ENCODE measurements at regions not wholly inside any gene's neighbourhood (a gene's known extent, or its start where the extent isn't known, plus 50 kb on each side); places are given as distances from the start of the nearest gene placed in this dataset.

DNA sequence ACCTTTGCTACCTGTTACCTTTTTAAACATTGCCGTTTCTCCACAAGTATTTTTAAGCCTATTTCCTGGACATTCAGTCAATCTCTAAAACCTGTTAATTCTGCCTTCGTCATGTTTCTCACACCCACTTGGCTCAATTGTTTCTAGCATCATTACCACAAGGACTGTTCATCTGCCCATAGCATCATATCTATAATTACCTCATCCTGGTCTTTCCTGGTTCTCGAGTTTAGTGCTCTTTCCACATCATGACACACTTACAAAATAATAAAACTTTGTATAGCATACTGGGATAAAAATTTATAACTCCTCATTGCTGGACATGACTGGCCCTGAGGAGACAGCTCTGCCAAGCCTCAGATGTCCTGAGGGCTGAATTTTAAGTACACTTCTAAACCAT lies 104.8 kb downstream of the CYB561 start:
- no peak for DNase-seq (ENCODE audit: low spot score)

DNA sequence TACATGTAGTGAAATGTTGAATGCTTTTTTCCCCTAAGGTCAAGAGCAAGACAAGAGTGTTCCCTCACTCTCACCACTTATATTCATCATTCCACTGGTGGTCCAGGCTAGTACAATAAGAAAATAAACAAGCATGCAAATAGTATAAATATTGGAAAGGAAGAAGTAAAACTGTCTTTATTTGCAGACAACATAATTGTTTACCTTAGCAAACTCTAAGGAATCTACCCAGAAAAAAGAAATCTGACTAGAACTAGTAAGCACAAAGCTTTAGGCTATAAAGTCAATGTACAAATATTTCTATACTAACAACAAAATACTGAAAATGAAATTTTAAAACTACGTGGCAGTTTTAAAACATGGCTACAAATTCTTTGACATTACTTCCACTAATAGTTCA lies 101.7 kb downstream of the CYB561 start:
- DNase-seq (ENCODE audit: low spot score) = no peak

DNA sequence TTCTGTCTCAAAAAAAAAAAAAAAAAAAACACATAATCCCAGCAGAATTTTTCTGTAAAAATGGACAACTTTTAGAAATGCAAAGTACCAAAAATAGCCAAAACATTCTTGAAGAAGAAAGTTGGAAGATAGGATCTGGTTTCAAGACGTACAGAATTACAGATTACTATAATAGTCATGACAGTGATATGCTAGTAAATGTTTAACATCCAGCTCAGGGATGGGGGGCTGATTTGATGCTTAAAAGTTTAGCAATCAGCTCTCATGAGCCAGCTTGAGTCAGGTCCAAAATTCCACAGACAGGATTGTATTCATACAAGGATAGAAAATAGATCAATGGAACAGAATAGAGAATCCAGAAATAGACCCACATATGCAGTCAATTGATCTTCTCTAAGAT lies 100.5 kb downstream of the CYB561 start:
- DNase-seq (ENCODE audit: low spot score) = peak; percentile 17

DNA sequence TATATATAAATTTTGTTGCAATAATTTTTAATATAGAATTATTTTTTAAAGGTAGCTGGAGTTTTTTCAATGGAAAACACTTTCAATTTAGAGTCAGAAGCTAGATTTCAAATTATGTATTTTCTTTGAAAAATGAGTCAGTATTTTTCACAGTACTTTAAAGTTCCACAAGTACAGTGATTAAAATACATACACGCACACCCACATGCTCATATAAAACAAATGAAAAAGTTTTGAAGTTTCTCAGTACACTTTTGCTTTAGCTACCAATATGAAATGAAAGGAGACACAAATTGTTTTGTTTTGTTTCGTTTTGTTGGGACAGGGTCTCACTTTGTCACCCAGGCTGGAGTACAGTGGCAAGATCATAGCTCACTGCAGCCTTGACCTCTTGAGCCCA lies 98.6 kb downstream of the CYB561 start:
- no peak for DNase-seq (ENCODE audit: low spot score)

DNA sequence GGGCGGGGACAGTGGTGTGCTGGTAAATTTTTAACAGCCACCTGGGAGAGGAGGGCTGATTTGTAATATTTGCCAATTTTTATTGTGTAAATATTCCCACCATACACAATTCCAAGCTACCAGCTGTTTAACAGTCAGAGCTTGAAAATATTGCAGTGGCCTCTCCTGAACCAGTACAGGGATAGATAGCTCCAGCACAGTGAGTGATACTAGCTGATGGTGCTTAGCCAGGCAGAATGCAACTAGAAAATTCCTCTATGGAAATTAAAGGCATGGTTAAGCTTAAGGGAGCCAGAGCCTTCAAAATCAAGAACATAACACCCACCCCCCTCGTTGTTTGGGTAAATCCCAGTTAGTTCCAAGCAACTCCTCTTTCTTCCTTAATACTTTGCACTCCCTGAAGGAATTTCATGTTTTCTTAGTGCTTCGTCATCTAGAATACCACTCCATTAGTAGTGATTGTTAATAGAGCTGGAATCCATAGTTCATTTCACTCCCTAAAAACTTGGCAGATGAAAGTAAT lies 96.6 kb downstream of the CYB561 start:
- DNase-seq (ENCODE audit: low spot score) = peak; percentile 32

DNA sequence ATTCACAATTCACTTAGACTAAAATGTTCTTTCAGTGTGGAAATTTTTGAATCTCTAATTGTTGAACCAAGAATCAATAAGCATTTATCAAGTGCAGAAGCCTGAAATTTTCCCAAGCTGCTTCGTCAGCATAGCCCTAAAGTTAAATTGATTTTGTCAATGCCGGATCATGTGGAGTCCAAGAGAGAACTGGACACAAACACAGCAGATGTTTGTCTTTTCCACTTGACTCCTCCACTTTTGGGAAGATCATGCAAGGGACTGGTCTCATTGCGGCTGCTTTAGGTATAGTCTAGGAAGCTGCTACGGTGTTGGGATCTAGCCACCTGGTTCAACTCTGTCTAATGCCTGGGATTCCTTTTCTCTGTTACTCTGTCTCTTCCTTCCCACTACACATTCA lies 95.7 kb downstream of the CYB561 start:
- no peak for DNase-seq (ENCODE audit: low spot score)

DNA sequence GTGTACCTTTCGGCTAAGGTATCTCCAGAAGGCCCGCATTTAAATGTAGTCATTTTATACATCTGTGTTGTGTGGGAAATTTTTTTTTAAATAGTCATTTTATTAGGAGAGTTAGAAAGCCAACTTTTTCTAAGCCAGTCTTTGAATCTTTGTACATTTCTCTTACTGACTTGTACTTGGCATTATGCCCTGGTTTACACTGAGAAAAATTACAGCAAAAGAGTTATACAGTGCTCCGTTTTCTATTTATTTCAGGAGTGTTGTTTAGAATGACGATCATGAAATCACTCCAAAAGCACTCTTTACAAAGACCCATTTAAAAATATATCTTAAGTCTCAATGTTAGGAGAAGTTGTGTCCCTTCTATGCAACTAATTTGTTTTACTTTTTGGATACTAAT lies 91.8 kb downstream of the CYB561 start:
- DNase-seq (ENCODE audit: low spot score) = no peak

DNA sequence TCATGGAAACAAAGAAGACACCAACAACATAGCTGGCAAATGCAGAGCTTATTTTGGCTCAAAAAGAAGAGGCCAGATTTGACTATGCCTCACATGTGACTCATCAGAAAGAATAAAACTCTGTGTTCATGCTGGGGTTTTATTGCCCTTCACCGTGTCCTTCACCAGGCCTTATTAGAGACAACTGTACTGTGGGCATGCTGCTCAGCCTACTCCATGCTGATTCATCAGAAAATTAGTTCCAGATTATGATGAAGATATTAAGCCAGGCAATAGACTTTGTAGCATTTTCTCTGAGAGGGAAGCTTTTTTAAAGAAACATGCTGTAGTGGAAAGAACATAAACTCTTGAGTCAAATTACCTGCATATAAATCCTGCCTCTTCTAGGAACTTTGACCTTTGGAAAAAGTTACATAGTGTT lies 89.8 kb downstream of the CYB561 start:
- peak; percentile 87 for DNase-seq (ENCODE audit: low spot score)

DNA sequence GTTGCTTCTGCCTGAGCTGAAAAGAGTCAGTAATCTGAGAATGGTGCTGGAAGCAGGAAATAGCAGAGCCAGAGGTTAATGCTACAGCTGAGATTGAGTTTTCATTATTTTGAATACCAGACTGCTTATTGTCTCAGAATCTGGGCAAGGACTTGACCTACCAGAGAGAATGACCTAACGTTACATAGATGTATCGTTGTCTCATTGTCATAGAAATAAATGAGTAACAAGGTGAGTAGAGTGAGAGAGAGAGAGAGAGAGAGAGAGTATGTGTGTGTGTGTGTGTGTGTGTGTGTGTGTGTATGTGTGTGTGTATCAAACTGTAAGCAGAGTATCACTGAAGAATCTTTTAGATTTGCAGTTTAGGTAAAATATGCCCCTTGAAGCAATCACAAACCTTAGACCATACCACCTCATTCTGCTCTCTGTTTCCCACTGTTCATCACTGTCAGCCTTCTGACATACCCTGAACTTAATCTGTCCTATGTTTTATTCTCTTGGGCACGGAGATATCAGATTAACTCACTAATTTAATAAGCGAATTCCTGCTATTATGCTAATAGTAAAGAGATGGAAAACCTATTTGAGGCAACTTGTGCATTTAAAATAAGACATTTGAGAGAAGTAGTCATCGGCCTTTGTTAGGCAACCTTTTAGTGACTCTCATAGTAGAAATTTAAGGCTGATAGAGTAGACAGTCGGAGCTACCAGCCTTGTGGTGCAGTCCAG lies 87.8 kb downstream of the CYB561 start:
- peak; percentile 76 for DNase-seq (ENCODE audit: low spot score)

DNA sequence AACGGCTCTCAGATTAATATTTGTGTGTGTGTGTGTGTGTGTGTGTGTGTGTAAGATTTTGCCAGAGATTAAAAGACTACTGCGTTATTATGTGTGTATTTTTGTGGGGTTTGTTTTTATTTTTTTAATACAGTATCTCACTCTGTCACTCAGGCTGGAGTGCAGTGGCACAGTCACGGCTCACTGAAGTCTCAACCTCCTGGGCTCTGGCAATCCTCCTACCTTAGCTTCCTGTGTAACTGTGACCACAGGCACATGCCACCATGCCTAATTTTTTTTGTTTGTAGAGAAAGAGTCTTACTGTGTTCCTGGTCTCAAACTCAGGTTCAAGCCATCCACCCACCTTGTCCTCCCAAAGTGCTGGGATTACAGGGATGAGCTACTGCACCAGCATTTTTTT lies 87.2 kb downstream of the CYB561 start:
- DNase-seq (ENCODE audit: low spot score) = no peak

DNA sequence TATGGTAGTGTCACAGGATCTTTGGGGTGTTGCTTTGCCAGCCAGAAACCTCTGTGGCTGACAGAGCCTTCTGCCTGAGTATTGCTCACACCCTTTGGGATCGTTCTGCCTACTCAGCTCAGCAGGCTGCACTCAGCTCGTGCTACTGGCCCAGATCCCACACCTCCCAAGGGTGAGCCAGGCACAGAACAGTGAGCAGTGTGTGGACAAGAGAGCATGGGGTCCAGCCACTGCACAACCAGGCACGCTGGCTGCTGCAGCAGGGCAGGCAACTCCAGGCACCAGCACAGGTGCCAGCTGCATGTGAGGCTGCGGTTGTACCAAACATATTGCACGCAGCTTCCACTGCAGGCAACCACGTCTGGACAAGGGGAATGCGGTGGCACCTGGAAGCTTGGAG lies 84.9 kb downstream of the CYB561 start:
- no peak for DNase-seq (ENCODE audit: low spot score)

DNA sequence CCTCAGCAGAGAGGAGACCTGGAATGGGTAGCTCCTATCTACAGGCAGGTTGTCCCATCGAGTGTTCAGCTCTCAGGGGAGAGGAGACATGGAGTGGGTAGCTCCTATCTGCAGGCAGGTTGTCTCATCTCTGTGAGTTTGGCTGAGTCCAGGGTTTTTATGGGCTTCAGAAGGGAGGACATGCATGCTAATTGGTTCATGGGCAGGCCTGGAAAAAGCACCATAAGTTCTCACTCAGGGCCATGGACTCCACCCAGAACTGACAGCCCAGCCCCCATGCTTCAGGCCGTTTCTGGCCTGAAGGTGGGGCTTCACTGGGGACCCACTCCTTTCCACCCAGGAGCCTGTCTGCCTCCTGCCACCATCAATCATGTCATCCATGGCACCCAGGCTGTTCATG lies 84.0 kb downstream of the CYB561 start:
- DNase-seq (ENCODE audit: low spot score) = no peak

DNA sequence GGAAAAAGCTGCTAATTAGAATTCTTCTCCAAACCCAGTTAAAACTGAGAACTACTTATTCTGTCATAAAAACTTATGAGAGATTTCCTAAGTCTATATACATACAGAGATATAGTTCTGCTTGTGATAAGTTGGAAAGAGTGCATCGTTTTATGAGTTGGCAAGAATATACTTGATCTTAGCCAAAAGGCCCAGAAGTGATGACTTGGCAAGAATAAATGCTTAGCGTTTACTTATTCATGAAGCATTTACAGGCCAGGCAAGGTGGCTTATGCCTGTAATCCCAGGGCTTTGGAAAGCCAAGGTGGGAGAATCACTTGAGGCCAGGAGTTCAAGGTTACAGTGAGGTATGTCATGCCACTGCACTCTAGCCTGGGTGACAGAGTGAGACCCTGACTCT lies 81.7 kb downstream of the CYB561 start:
- no peak for DNase-seq (ENCODE audit: low spot score)

DNA sequence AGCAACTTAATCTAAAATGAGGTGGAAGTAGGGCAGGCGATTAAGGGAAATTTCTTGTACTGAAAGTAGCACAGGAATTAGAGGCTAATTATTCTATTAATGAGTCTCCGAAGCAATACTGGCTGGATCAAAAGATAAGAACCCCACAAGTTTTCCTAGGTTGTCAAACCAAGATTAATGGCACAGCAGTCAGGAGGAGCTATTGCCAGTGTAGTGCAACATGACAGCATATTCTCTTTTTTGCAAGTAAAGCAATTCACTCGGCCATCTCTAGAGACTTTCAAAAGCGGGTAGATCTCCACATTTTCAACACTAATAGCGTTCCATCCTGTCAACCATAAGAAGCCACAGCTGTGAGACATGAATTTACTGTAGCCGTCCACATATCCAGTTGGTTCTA lies 81.2 kb downstream of the CYB561 start:
- no peak for DNase-seq (ENCODE audit: low spot score)

DNA sequence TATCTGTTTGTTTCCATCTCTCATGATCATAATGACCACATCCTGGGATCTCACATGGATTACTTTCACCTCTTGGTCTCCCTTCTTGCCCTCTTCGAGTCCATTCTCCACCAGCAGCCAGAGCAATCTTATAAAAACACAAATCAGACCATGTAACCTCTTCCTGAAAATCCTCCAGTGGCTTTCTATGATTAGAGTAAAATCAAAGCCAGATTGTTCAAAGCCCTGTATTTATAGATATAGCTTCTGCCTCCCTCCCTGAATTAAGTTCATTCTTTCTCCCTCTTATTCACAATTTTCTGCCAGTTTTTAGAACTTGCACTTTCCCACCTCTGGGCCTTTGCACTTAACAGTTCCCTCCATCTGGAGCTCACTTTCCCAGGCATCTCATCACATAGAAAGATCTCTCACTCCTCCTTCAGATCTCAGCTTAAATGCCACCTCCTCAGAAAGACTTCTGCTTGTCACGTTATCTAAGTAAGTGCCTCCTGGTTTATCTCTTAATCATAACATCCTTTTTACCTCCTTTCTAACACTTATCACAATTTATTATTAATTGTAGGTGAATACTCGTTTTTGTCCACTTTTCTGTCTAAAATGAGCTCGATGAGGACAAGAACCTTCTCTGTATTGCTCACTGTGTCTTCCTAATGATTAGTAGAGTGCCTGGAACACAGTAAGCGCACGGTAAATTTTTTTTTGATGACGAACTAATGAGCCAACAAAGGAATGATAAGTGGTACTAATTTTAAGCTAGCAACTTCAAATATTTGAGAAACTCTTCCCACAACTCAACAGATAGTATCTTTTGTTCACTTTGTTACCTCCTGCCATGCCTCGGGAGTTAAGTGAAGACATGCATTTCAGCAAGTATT lies 80.5 kb downstream of the CYB561 start:
- DNase-seq (ENCODE audit: low spot score) = peak; percentile 12

DNA sequence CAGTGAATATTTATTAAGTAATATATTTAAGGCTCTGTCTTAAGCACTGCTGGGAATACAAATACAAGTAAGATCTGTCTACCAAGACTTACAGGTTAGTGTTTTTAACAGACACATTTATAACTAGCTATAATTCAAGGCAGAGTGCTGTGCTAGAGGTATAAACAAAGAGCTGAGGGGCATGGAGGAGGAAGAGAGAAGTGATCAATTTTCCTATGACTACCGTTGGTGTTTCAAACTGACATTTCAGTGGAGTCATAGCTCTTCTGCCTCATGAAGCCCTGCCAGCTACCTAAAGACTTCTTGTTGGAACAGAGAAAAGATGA lies 79.9 kb downstream of the CYB561 start:
- DNase-seq (ENCODE audit: low spot score) = no peak

DNA sequence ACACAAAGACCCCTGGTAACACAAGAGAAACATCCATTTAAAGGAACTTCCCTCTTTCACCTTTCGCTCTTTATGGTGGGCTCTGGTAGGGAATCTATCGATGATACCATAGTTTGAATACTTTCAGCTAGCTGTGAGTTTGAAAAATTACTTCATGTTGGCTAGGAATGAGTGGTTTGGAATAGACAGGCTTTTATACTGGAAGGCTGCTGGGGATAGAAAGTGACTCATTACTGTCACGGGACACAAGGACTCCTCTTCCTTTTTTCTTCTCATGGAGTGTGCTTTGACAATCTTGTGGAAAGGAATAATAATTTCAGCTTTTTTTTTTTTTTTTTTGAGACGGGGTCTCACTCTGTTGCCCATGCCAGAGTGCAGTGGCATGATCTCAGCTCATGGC lies 76.9 kb downstream of the CYB561 start:
- peak; percentile 78 for DNase-seq (ENCODE audit: low spot score)

DNA sequence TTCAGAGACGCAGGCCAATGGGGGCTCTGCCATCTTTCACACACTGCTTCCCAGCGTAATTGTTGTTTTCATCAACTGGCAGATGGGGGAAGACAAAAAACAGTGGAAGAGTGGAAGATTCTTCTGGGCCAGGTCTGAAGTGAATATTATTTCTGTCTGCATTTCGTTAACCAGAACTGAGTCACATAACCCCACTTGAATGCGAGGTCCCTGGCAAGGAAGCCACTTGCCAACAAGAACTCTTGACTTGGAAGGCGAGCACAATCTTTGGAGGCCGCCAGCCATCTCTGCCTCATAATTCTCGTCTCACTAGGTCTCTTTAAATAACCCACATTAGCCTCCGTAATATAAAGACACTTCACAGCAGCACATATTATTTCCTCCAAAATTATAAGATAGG lies 75.4 kb downstream of the CYB561 start:
- peak; percentile 24 for DNase-seq (ENCODE audit: low spot score)

DNA sequence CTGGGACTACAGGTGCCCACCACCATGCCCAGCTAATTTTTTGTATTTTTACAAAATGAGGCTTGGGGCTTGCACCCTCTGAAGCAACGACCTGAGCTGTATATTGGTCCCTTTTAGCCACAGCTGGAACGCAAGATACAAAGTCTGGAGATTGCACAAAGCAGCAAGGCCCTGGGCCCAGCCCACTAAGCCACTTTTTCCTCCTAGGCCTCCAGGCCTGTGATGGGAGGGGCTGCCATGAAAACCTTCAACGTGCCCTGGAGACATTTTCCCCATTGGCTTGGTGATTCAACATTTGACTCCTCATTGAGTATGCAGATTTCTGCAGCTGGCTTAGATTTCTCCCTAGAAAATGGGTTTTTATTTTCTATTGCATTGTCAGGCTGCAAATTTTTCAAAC lies 69.2 kb downstream of the CYB561 start:
- no peak for DNase-seq (ENCODE audit: low spot score)

DNA sequence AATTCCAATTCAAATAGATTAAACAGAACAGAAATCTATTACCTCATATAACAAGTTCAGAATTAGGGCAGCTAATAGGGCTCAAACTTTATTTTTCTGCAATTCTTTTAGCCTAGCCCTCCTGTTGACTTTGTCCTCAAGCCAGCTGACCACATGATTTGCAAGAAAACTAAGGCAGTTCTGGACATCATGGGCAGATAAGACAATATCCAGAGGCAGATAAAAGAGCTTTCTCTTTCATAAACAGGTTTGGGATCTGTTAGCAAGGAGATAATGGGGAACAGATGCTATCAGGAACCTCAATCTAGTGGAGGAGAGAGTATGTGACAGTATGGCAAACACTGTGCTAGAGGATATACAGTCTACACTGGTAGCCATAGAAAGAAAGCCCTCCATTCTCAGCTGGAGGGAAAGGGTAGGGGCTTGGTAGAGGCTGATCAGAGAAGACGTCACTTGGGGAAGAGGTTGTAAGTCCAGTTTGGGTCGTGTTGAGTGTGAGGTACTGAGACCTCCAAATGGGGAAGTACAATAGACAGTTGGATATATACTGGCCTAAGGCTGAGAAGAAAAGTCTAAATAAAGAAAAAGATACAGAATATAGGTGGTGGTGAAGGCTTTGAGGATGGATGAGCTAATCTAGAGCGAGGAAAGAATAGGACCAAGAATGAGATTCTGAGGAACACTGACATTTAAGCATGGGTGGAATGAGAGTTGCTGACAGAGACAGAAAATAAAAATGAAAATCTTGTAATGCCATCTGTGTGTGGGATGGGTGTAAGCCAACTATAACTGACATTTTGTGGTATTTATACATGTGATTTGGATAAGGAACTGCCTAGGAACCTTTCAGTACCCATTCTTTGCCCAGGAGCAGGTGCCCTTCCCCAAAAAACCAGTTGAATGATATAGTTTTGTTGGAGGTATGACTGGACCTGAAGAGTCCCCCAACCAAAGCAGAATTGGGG lies 67.4 kb downstream of the CYB561 start:
- no peak for DNase-seq (ENCODE audit: low spot score)

DNA sequence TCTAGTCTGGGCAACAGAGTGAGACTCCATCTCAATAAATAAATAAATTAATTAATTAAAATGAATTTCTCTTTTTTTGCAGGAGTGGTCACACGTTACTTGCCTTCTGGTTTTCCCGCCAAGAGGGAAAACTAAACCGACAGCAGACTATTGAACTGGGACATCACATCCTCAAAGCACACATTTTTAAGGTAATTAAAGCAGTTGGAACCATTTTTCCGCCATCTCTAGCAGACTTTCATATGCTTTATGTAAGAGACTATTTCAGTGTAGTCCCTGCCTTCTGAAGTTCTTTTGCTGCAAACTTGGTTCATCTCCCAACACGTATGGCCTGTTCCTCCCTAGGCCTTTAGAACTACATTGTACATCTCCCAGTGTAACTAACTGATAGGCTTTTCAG lies 66.5 kb downstream of the CYB561 start:
- no peak for DNase-seq (ENCODE audit: low spot score)

DNA sequence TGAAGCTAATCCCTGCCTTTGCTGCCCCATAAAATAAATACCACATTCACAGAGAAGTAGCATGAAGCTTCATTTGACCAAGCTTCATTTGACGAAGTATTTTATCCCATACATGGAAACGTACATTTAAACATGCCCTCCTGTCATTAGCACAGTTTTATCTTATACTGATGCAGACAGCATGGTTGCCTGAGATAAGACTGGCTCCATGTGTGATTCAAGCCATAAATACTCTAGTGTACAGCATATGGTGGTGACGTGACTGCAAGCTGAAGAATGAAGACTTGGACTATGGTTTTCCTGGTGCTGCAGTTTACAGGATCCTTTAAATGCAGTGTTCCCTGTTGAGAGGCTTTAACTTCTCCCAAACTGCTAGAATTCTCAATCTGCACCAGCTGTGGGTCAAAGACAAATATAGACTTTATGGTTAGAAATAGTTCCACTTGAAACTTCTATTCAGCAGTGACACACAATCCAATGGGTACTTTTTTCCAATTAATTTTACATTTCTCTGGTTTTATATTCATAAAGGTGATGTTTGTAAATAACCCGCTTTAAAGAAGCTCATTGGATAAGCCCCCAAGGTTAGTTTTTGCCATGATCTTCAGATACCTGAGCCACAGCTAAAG lies 64.9 kb downstream of the CYB561 start:
- DNase-seq (ENCODE audit: low spot score) = no peak

Data from AG20443 (cell line).